ENCODE measurements at regions not wholly inside any gene's neighbourhood (a gene's known extent, or its start where the extent isn't known, plus 50 kb on each side); places are given as distances from the start of the nearest gene placed in this dataset.

DNA sequence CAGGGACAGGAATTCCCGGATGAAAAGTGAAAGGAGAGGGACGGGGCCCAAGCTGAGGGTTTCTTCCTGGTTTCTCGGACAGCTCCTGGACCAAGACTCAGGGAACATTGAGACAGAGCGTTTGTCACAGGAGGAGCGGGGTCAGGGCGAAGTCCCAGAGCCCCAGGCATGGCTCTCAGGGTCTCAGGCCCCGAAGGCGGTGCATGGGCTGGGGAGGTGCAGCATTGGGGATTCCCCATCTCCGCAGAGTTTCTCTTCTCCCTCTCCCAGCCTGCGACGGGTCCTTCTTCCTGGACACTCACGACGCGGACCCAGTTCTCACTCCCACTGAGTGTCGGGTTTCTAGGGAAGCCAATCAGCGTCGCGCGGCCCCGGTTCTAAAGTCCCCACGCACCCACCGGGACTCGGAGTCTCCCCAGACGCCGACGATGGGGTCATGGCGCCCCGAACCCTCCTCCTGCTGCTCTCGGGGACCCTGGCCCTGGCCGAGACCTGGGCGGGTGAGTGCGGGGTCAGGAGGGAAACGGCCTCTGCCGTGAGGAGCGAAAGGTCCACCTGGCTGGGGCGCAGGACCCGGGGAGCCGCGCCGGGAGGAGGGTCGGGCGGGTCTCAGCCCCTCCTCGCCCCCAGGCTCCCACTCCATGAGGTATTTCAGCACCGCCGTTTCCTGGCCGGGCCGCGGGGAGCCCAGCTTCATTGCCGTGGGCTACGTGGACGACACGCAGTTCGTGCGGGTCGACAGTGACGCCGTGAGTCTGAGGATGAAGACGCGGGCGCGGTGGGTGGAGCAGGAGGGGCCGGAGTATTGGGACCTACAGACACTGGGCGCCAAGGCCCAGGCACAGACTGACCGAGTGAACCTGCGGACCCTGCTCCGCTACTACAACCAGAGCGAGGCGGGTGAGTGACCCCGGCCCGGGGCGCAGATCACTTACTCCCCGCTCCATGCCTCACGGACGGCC lies 54.6 kb upstream of the POLR1H start:
- TF ChIP-seq RFX5 (IDR thresholded peaks at IDR 0.05; ENCODE audit: borderline replicate concordance, low read depth, low read length) (no peak), YY1 (IDR thresholded peaks at IDR 0.05; ENCODE audit: low read depth, low read length) (no peak)

All from H1 (cell line).